Mesendoderm (in vitro differentiated cells): ENCODE measurements at regions not wholly inside any gene's neighbourhood (a gene's known extent, or its start where the extent isn't known, plus 50 kb on each side); places are given as distances from the start of the nearest gene placed in this dataset.

Source experiments
- DNase-seq: peaks from one replicate; pipeline ENCODE4 v3.0.0; 2013
- H2AK5ac ChIP-seq: 2 replicates; pipeline ENCODE4 v1.6.1; 2013; ENCODE audit warnings: low read length, inconsistent platforms
- H2BK120ac ChIP-seq: 2 replicates; pipeline ENCODE4 v1.6.1; 2013; ENCODE audit warnings: low read depth, mild to moderate bottlenecking, low read length, moderate library complexity, mixed read lengths
- H2BK15ac ChIP-seq: replicated peaks from 2 replicates; pipeline ENCODE4 v1.6.1; 2013; ENCODE audit warnings: low read depth, mild to moderate bottlenecking, moderate library complexity
- H2BK5ac ChIP-seq: 2 replicates; pipeline ENCODE4 v1.6.1; 2013; ENCODE audit warnings: low read length, inconsistent platforms
- H3K18ac ChIP-seq: 2 replicates; pipeline ENCODE4 v1.6.1; 2013; ENCODE audit warnings: mild to moderate bottlenecking, low read length, mixed read lengths
- H3K23ac ChIP-seq: one replicate; pipeline ENCODE4 v1.6.1; 2013; ENCODE audit warnings: low read length
- H3K27ac ChIP-seq: 2 replicates; pipeline ENCODE4 v1.5.1; 2013; ENCODE audit warnings: low read depth, mild to moderate bottlenecking, inconsistent platforms, low read length, moderate library complexity
- H3K27me3 ChIP-seq: 2 replicates; pipeline ENCODE4 v1.6.1; 2013; ENCODE audit warnings: low read length, control low read depth, mild to moderate bottlenecking, inconsistent platforms; ENCODE audit not compliant: insufficient read depth, poor library complexity
- H3K36me3 ChIP-seq: 2 replicates; pipeline ENCODE4 v1.6.1; 2013; ENCODE audit warnings: low read length, inconsistent platforms; ENCODE audit not compliant: control insufficient read depth, insufficient read depth
- H3K4ac ChIP-seq: one replicate; pipeline ENCODE4 v1.6.1; 2013; ENCODE audit warnings: low read depth, mild to moderate bottlenecking, low read length, moderate library complexity
- H3K4me1 ChIP-seq: 2 replicates; pipeline ENCODE4 v1.6.1; 2013; ENCODE audit warnings: low read depth, low read length, inconsistent platforms; ENCODE audit not compliant: control insufficient read depth
- H3K4me2 ChIP-seq: 2 replicates; pipeline ENCODE4 v1.6.1; 2013; ENCODE audit warnings: low read length
- H3K4me3 ChIP-seq: 2 replicates; pipeline ENCODE4 v1.5.1; 2013; ENCODE audit warnings: mild to moderate bottlenecking, low read length
- H3K56ac ChIP-seq: one replicate; pipeline ENCODE4 v1.6.1; 2013; ENCODE audit warnings: low read length
- H3K79me1 ChIP-seq: 2 replicates; pipeline ENCODE4 v1.6.1; 2013; ENCODE audit warnings: low read length, inconsistent platforms
- H3K79me2 ChIP-seq: 2 replicates; pipeline ENCODE4 v1.6.1; 2013; ENCODE audit warnings: mild to moderate bottlenecking, low read length; ENCODE audit not compliant: control insufficient read depth, insufficient read depth
- H3K9ac ChIP-seq: 2 replicates; pipeline ENCODE4 v1.6.1; 2013; ENCODE audit warnings: low read length, inconsistent platforms
- H4K5ac ChIP-seq: one replicate; pipeline ENCODE4 v1.6.1; 2013; ENCODE audit warnings: low read length
- H4K8ac ChIP-seq: one replicate; pipeline ENCODE4 v1.6.1; 2013; ENCODE audit warnings: low read depth, mild to moderate bottlenecking, control low read depth, low read length, moderate library complexity
- WGBS: extraction: QIAGEN DNeasy Blood & Tissue Kit; methylation state at CpG from one replicate; pipeline ENCODE4 v1.1.7; 2013; ENCODE audit warnings: low lambda C conversion rate, missing lambda C conversion rate; ENCODE audit not compliant: insufficient coverage; ENCODE audit errors: extremely low coverage; 5-methylcytosine and 5-hydroxymethylcytosine counted together

GRCh38 chrX:88982183-88982582, 235.2 kb downstream of the CPXCR1 start:
- no peaks in the 10 kb centered on the region for H3K36me3 ChIP-seq
- H3K4me3 ChIP-seq: no peak overlapping the region
- H3K9ac ChIP-seq: no peak overlapping the region
- no peak overlapping the region for H4K5ac ChIP-seq
- DNase-seq: no peak
- no peak overlapping the region for H2BK5ac ChIP-seq
- no peaks in the 10 kb centered on the region for H3K79me1 ChIP-seq
- no peak overlapping the region for H4K8ac ChIP-seq
- H2AK5ac ChIP-seq: no peak overlapping the region
- no peaks in the 10 kb centered on the region for H3K27me3 ChIP-seq
- no peaks in the 10 kb centered on the region for H3K79me2 ChIP-seq
- no peak overlapping the region for H2BK120ac ChIP-seq
- H3K4me2 ChIP-seq: no peak overlapping the region
- no peak overlapping the region for H3K4ac ChIP-seq
- H3K4me1 ChIP-seq: no peaks in the 10 kb centered on the region
- H2BK15ac ChIP-seq: no peak overlapping the region
- H3K18ac ChIP-seq: no peak overlapping the region
- no peak overlapping the region for H3K56ac ChIP-seq
- WGBS: no CpG with 5 or more reads among the region's 22 CpGs
- no peak overlapping the region for H3K23ac ChIP-seq
- no peak overlapping the region for H3K27ac ChIP-seq

- Histone ChIP-seq H3K4me3 (no peak overlapping the region), H2BK120ac (no peak overlapping the region), H2BK15ac (no peak overlapping the region), H3K56ac (no peak overlapping the region), H3K4me1 (no peaks in the 10 kb centered on the region), H2BK5ac (no peak overlapping the region), H4K5ac (no peak overlapping the region), H3K18ac (no peak overlapping the region), H3K4ac (no peak overlapping the region), H3K23ac (no peak overlapping the region), H3K9ac (no peak overlapping the region), H4K8ac (no peak overlapping the region), H3K79me2 (no peaks in the 10 kb centered on the region), H3K27me3 (no peaks in the 10 kb centered on the region), H3K36me3 (no peaks in the 10 kb centered on the region), H3K4me2 (no peak overlapping the region), H2AK5ac (no peak overlapping the region), H3K79me1 (no peaks in the 10 kb centered on the region), H3K27ac (no peak overlapping the region)
- no CpG with 5 or more reads among the region's 3 CpGs for WGBS
- no peak for DNase-seq
Observed at GRCh38 chrX:88982933-88983332, 235.9 kb downstream of the CPXCR1 start.

- H3K4me3 ChIP-seq: no peak overlapping the region
- no peaks in the 10 kb centered on the region for H3K79me2 ChIP-seq
- no peak overlapping the region for H3K23ac ChIP-seq
- DNase-seq: no peak
- no peak overlapping the region for H4K5ac ChIP-seq
- no peaks in the 10 kb centered on the region for H3K79me1 ChIP-seq
- H3K9ac ChIP-seq: no peak overlapping the region
- H3K27me3 ChIP-seq: no peaks in the 10 kb centered on the region
- no peak overlapping the region for H3K4ac ChIP-seq
- no peak overlapping the region for H3K56ac ChIP-seq
- H3K4me1 ChIP-seq: no peaks in the 10 kb centered on the region
- H4K8ac ChIP-seq: no peak overlapping the region
- no peak overlapping the region for H2BK120ac ChIP-seq
- H3K36me3 ChIP-seq: no peaks in the 10 kb centered on the region
- no peak overlapping the region for H2BK5ac ChIP-seq
- no peak overlapping the region for H2AK5ac ChIP-seq
- no peak overlapping the region for H3K18ac ChIP-seq
- no peak overlapping the region for H2BK15ac ChIP-seq
- H3K4me2 ChIP-seq: no peak overlapping the region
- H3K27ac ChIP-seq: no peak overlapping the region
Observed at GRCh38 chrX:88988796-88989195, 241.8 kb downstream of the CPXCR1 start.

GRCh38 chrX:88990882-88991582, 244.0 kb downstream of the CPXCR1 start:
- DNase-seq: no peak
- Histone ChIP-seq H3K27ac (no peak overlapping the region), H3K4ac (no peak overlapping the region), H3K18ac (no peak overlapping the region), H3K79me1 (no peaks in the 10 kb centered on the region), H2BK15ac (no peak overlapping the region), H2AK5ac (no peak overlapping the region), H3K79me2 (no peaks in the 10 kb centered on the region), H3K4me1 (no peaks in the 10 kb centered on the region), H3K27me3 (no peaks in the 10 kb centered on the region), H3K9ac (no peak overlapping the region), H2BK5ac (no peak overlapping the region), H4K8ac (no peak overlapping the region), H2BK120ac (no peak overlapping the region), H3K23ac (no peak overlapping the region), H3K4me2 (no peak overlapping the region), H4K5ac (no peak overlapping the region), H3K36me3 (no peaks in the 10 kb centered on the region), H3K4me3 (no peak overlapping the region), H3K56ac (no peak overlapping the region)
- WGBS: no CpG with 5 or more reads among the region's 1 CpG

- no peak overlapping the region for H3K9ac ChIP-seq
- DNase-seq: peak; percentile 40
- no peaks in the 10 kb centered on the region for H3K27me3 ChIP-seq
- no peak overlapping the region for H4K8ac ChIP-seq
- H3K79me1 ChIP-seq: no peaks in the 10 kb centered on the region
- no peak overlapping the region for H3K4me2 ChIP-seq
- H2AK5ac ChIP-seq: no peak overlapping the region
- H2BK5ac ChIP-seq: no peak overlapping the region
- H3K27ac ChIP-seq: no peak overlapping the region
- no peaks in the 10 kb centered on the region for H3K79me2 ChIP-seq
- H3K18ac ChIP-seq: no peak overlapping the region
- H3K56ac ChIP-seq: no peak overlapping the region
- H3K4ac ChIP-seq: no peak overlapping the region
- no peak overlapping the region for H3K4me3 ChIP-seq
- H3K36me3 ChIP-seq: no peaks in the 10 kb centered on the region
- no peak overlapping the region for H2BK120ac ChIP-seq
- no CpG with 5 or more reads among the region's 7 CpGs for WGBS
- H3K23ac ChIP-seq: no peak overlapping the region
- no peaks in the 10 kb centered on the region for H3K4me1 ChIP-seq
- H2BK15ac ChIP-seq: no peak overlapping the region
- no peak overlapping the region for H4K5ac ChIP-seq
Observed at GRCh38 chrX:88991583-88992132, 244.6 kb downstream of the CPXCR1 start.

GRCh38 chrX:89021964-89022363, 274.9 kb downstream of the CPXCR1 start:
- H3K79me1 ChIP-seq: no peaks in the 10 kb centered on the region
- no peaks in the 10 kb centered on the region for H3K79me2 ChIP-seq
- no peak overlapping the region for H3K23ac ChIP-seq
- H2BK120ac ChIP-seq: no peak overlapping the region
- no peaks in the 10 kb centered on the region for H3K27me3 ChIP-seq
- H3K27ac ChIP-seq: no peak overlapping the region
- no peak for DNase-seq
- H2BK5ac ChIP-seq: no peak overlapping the region
- H2BK15ac ChIP-seq: no peak overlapping the region
- H3K18ac ChIP-seq: no peak overlapping the region
- no peak overlapping the region for H3K56ac ChIP-seq
- no peak overlapping the region for H2AK5ac ChIP-seq
- no peak overlapping the region for H3K4ac ChIP-seq
- no peaks in the 10 kb centered on the region for H3K36me3 ChIP-seq
- no peak overlapping the region for H4K8ac ChIP-seq
- no peaks in the 10 kb centered on the region for H3K4me1 ChIP-seq
- no peak overlapping the region for H3K4me2 ChIP-seq
- H3K4me3 ChIP-seq: no peak overlapping the region
- no peak overlapping the region for H3K9ac ChIP-seq
- H4K5ac ChIP-seq: no peak overlapping the region
